Adrenal gland (tissue), 5 donors: ENCODE measurements at regions not wholly inside any gene's neighbourhood (a gene's known extent, or its start where the extent isn't known, plus 50 kb on each side); places are given as distances from the start of the nearest gene placed in this dataset.

Experiments used
- CTCF ChIP-seq, 6 experiments: fragments of 450-650 bp in 4 of 6; fragments of 200-600 bp in 2 of 6; sonication (generic) in 1 of 6; IDR thresholded peaks; 1 replicate in 5 of 6; 2 replicates in 1 of 6; pipeline versions ENCODE4 v1.5.1 to v1.8.0; 2016 to 2021; ENCODE audit warnings: antibody characterized with exemption in 6 of 6, mild to moderate bottlenecking in 2 of 6, moderate library complexity in 1 of 6
- POLR2A ChIP-seq, 2 donors: fragments of 450-650 bp; IDR thresholded peaks; one replicate each; pipeline ENCODE4 v1.6.1; 2017; ENCODE audit warnings: antibody characterized with exemption in 2 of 2, mild to moderate bottlenecking in 2 of 2, moderate library complexity in 1 of 2
- donor health status: DM: no; HTN: no; CAD: no.

DNA sequence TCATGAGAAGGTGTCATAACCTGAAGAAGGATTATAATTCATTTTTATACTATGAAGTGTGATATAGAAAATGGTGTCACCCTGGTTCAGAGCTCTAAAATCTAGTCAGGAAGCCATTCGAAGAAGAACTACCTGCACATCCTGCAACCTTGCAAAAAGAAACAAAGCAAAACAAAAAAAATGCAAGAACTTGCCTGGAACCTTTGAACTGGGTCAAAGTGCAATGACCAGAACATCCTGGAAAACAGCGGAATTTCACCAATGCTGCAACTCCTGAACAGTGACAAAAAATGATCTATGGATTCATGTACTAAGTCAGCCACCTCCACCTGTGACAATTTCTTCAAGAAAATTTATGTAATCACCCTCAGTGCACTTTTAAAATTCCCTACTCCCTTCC, 1083.3 kb upstream of the GYPC start:
- TF ChIP-seq CTCF (IDR thresholded peaks at IDR 0.05) (no peak), POLR2A (IDR thresholded peaks at IDR 0.05) (no peak)
